ENCODE measurements at regions not wholly inside any gene's neighbourhood (a gene's known extent, or its start where the extent isn't known, plus 50 kb on each side); places are given as distances from the start of the nearest gene placed in this dataset.

DNA sequence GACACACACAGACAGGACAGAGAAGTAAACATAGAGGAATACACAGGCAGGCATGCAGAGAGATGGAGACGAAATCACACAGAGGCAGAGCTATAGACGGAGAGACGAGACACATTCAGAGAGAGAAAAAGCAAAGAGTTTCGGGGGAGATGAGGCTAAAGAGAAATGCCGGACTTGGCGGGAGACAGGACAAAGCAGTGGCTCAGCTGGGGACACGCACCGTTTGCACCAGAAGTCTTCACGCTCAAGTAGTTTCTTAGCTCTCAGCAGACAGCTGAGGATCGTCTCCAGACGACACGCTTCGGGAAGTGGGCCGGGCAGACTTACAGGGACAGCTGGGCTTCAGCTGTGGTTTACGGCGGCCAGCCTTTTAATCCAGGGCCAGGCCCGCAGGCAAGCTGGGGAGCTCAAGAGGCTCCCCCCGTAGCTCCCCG lies 56.2 kb upstream of the DLG1 start:
- peaks cover 28% of the 10 kb centered on the region for H3K4me1 Mint-ChIP-seq
- H3K9me3 ChIP-seq (ENCODE audit: control insufficient read depth, low read length): peaks cover 7% of the 10 kb centered on the region
- H3K4me1 ChIP-seq (ENCODE audit: control insufficient read depth, insufficient read depth, low read length): peaks cover 14% of the 10 kb centered on the region
- peak overlapping the region; percentile 14 for H3K4me3 ChIP-seq (ENCODE audit: low read length)
- TF ChIP-seq, protein P1, sequence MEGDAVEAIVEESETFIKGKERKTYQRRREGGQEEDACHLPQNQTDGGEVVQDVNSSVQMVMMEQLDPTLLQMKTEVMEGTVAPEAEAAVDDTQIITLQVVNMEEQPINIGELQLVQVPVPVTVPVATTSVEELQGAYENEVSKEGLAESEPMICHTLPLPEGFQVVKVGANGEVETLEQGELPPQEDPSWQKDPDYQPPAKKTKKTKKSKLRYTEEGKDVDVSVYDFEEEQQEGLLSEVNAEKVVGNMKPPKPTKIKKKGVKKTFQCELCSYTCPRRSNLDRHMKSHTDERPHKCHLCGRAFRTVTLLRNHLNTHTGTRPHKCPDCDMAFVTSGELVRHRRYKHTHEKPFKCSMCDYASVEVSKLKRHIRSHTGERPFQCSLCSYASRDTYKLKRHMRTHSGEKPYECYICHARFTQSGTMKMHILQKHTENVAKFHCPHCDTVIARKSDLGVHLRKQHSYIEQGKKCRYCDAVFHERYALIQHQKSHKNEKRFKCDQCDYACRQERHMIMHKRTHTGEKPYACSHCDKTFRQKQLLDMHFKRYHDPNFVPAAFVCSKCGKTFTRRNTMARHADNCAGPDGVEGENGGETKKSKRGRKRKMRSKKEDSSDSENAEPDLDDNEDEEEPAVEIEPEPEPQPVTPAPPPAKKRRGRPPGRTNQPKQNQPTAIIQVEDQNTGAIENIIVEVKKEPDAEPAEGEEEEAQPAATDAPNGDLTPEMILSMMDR (conservative IDR thresholded peaks at IDR 0.05): no peak
- no peak overlapping the region for H3K27ac Mint-ChIP-seq
- peaks cover 12% of the 10 kb centered on the region for H3K9me3 Mint-ChIP-seq
- no peak overlapping the region for H3K9ac ChIP-seq (ENCODE audit: extremely low read depth, low read length, poor library complexity, severe bottlenecking)
- H3K27me3 ChIP-seq (ENCODE audit: control insufficient read depth, insufficient read depth, low read length, poor library complexity, severe bottlenecking): no peaks in the 10 kb centered on the region
- WGBS, 2 experiments (ENCODE audit: insufficient coverage in 1 of 2, insufficient read length in 1 of 2): 81 to 83% methylated on average over 12 to 19 of the region's 19 CpGs
- H3K36me3 ChIP-seq (ENCODE audit: control insufficient read depth, insufficient read depth, low read length): no peaks in the 10 kb centered on the region
- peaks cover 3% of the 10 kb centered on the region for H3K36me3 Mint-ChIP-seq (ENCODE audit: low read depth)
- H3K4me3 Mint-ChIP-seq: no peak overlapping the region
- peaks cover 2% of the 10 kb centered on the region for H3K27me3 Mint-ChIP-seq (ENCODE audit: insufficient read depth)
- peak overlapping the region; percentile 40 for H3K27ac ChIP-seq (ENCODE audit: low read depth, low read length)
- no peak for DNase-seq

DNA sequence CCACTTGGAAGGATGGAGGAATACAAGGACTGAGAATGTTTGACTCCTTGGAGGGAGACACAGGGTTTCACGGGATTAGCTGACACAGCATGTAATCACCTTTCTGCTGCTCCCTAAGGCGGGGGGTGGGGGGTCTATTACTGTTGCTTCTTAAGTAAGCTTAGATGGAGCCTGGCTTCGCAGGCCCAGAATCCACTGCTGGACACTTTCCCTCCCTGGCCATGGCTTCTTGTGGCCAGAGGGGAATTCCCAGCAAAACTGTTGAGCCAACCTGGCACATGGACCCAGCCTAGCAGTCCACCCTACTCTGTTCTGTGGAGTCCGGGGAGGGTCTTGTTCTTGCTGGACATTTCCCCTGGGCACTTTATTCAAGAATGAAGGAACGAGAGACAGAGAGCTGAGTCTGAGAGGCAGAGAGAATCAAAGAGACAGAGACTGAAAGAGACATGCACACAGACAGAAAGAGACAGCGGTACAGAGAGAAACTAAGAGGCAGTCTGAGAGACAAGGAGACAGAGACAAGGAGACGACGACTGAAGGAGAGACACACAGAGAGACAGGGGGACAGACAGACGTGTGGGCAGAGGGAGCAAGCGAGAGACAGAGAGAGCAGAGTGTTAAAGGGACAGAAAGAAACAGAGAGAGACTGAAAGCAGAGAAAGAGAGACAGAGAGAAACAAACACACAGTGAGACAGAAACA lies 55.6 kb upstream of the DLG1 start:
- H3K27ac Mint-ChIP-seq: no peak overlapping the region

DNA sequence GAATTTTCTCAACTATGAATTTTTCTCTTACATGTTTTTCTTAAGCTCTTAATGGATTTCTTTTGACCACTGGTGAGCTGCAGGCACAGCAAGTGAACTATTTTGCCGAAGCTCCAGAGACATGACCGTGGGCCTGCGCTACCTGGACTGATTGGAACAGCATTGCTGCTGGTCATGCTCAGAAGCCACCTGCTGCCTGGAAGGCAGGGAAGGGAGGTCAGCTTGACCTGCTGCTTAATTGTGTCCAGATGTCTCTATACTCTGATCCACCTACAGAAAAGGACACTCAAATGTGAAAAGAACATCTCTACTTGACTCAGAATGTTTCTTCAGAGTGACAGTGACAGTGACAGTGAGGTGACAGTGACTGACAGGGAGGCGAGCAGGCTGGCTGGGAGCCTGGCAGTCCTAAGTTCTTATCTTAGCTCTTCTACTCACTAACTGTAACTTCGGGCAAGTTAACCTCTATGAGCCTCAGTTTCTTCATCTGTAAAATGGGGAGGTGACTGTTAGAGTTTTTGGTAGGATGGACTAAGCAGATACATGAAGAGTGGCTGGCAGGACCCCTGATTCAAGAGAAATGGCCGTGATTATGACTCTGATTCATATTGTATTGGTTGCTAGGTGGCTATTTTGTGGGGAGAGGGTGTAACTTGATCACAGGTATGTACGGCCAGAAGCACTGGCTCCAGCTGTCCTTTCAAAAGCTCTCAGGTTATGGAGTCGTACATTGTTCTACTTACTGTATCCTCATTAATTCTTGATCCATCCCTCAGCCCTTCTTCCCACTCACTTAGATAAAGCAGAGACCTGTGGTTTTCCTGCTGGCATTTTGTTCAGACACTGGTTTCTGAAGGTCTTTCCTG lies 54.8 kb upstream of the DLG1 start:
- Histone ChIP-seq H3K27ac (ENCODE audit: low read depth, low read length) (no peak overlapping the region), H3K9me3 (ENCODE audit: control insufficient read depth, low read length) (no peaks in the 10 kb centered on the region), H3K27me3 (ENCODE audit: control insufficient read depth, insufficient read depth, low read length, poor library complexity, severe bottlenecking) (no peaks in the 10 kb centered on the region), H3K4me1 (ENCODE audit: control insufficient read depth, insufficient read depth, low read length) (peaks cover 14% of the 10 kb centered on the region), H3K36me3 (ENCODE audit: control insufficient read depth, insufficient read depth, low read length) (no peaks in the 10 kb centered on the region), H3K4me3 (ENCODE audit: low read length) (no peak overlapping the region), H3K9ac (ENCODE audit: extremely low read depth, low read length, poor library complexity, severe bottlenecking) (no peak overlapping the region)
- Mint-ChIP-seq H3K27me3 (ENCODE audit: insufficient read depth) (peaks cover 2% of the 10 kb centered on the region), H3K27ac (no peak overlapping the region), H3K4me3 (no peak overlapping the region), H3K36me3 (ENCODE audit: low read depth) (no peaks in the 10 kb centered on the region), H3K4me1 (peaks cover 28% of the 10 kb centered on the region), H3K9me3 (no peaks in the 10 kb centered on the region)
- no peak for DNase-seq
- TF ChIP-seq, protein P1 (conservative IDR thresholded peaks at IDR 0.05): no peak
- 83 to 84% methylated on average over 4 to 8 of the region's 8 CpGs for WGBS, 2 experiments (ENCODE audit: insufficient coverage in 1 of 2, insufficient read length in 1 of 2)

More for the DNA sequence above, 55.6 kb upstream of the DLG1 start:
- no peak overlapping the region for H3K9ac ChIP-seq (ENCODE audit: extremely low read depth, low read length, poor library complexity, severe bottlenecking)
- peak overlapping the region; percentile 40 for H3K27ac ChIP-seq (ENCODE audit: low read depth, low read length)
- Mint-ChIP-seq H3K27me3 (ENCODE audit: insufficient read depth) (peaks cover 2% of the 10 kb centered on the region), H3K4me3 (no peak overlapping the region), H3K9me3 (peaks cover 7% of the 10 kb centered on the region), H3K36me3 (ENCODE audit: low read depth) (no peaks in the 10 kb centered on the region), H3K4me1 (peaks cover 28% of the 10 kb centered on the region)
- peaks cover 2% of the 10 kb centered on the region for H3K9me3 ChIP-seq (ENCODE audit: control insufficient read depth, low read length)
- peak overlapping the region; percentile 14 for H3K4me3 ChIP-seq (ENCODE audit: low read length)
- TF ChIP-seq, protein P1 (conservative IDR thresholded peaks at IDR 0.05): no peak
- WGBS, 2 experiments (ENCODE audit: insufficient coverage in 1 of 2, insufficient read length in 1 of 2): 79 to 84% methylated on average over 10 of the region's 10 CpGs
- H3K27me3 ChIP-seq (ENCODE audit: control insufficient read depth, insufficient read depth, low read length, poor library complexity, severe bottlenecking): no peaks in the 10 kb centered on the region
- no peak for DNase-seq
- H3K36me3 ChIP-seq (ENCODE audit: control insufficient read depth, insufficient read depth, low read length): no peaks in the 10 kb centered on the region
- H3K4me1 ChIP-seq (ENCODE audit: control insufficient read depth, insufficient read depth, low read length): peaks cover 14% of the 10 kb centered on the region
